Psoas muscle (tissue), 7 donors: ENCODE measurements at regions not wholly inside any gene's neighbourhood (a gene's known extent, or its start where the extent isn't known, plus 50 kb on each side); places are given as distances from the start of the nearest gene placed in this dataset.
A peak's percentile ranks its signal among the peaks of the same experiment; 100 is the strongest.

Experiments used
- ATAC-seq, 4 donors: fragments of 200-7000 bp; cut with Tn5 transposase; one replicate each; pipeline ENCODE4 v1.9.1; 2020; ENCODE audit warnings: moderate library complexity in 3 of 4, mild to moderate bottlenecking in 2 of 4
- DNase-seq, 2 donors: peaks; one replicate each; pipeline ENCODE4 v3.0.0-alpha.2; 2020
- H3K27ac ChIP-seq: fragments of 200-600 bp; one replicate; pipeline ENCODE4 v1.8.0; 2022
- H3K27me3 ChIP-seq, 3 donors: fragments of 200-600 bp in 1 of 3; one replicate each; pipeline versions ENCODE4 v1.6.1 to v1.8.0; 2013 to 2022; ENCODE audit warnings: low read length in 2 of 3, mild to moderate bottlenecking in 2 of 3, moderate library complexity in 1 of 3; ENCODE audit not compliant: insufficient read depth in 3 of 3
- H3K36me3 ChIP-seq, 2 donors: fragments of 200-600 bp in 1 of 2; one replicate each; pipeline versions ENCODE4 v1.6.1 to v1.8.0; 2013 to 2022; ENCODE audit warnings: low read depth in 1 of 2, mild to moderate bottlenecking in 1 of 2, moderate library complexity in 1 of 2; ENCODE audit not compliant: insufficient read depth in 1 of 2
- H3K4me1 ChIP-seq: fragments of 200-600 bp; one replicate; pipeline ENCODE4 v1.8.0; 2022
- H3K4me3 ChIP-seq: fragments of 200-600 bp; one replicate; pipeline ENCODE4 v1.8.0; 2022; ENCODE audit warnings: mild to moderate bottlenecking
- H3K9me3 ChIP-seq: fragments of 200-600 bp; one replicate; pipeline ENCODE4 v1.8.0; 2022
- WGBS, 3 donors: extraction: QIAGEN DNeasy Blood & Tissue Kit; methylation state at CpG; one replicate each; pipeline versions ENCODE4 v1.1.6 to v1.1.7; 2013; 5-methylcytosine and 5-hydroxymethylcytosine counted together
- intact Hi-C, 2 donors: fragments of 100-400 bp; cut with DNase I; formaldehyde crosslinking; loops; one replicate each; pipeline versions ENCODE4 v1.11.0 to v1.14.2; 2022
- TF ChIP-seq, protein P1 (sequence below): fragments of 200-600 bp; IDR thresholded peaks from one replicate; pipeline ENCODE4 v1.8.0; 2022; ENCODE audit warnings: antibody characterized with exemption
- donor health status: healthy with polysubstance abuse.
- donor health status: DM: no; HTN: no; CAD: no; lungs with moderate emphysema.
- donor health status: Bipolar disorder and iron deficiency.
- donor health status: healthy.
- donor health status: DM: yes; HTN: yes; CAD: no.
- donor health status: DM: no; HTN: no; CAD: no.
- donor health status: DM: yes; HTN: yes; CAD: no.

DNA sequence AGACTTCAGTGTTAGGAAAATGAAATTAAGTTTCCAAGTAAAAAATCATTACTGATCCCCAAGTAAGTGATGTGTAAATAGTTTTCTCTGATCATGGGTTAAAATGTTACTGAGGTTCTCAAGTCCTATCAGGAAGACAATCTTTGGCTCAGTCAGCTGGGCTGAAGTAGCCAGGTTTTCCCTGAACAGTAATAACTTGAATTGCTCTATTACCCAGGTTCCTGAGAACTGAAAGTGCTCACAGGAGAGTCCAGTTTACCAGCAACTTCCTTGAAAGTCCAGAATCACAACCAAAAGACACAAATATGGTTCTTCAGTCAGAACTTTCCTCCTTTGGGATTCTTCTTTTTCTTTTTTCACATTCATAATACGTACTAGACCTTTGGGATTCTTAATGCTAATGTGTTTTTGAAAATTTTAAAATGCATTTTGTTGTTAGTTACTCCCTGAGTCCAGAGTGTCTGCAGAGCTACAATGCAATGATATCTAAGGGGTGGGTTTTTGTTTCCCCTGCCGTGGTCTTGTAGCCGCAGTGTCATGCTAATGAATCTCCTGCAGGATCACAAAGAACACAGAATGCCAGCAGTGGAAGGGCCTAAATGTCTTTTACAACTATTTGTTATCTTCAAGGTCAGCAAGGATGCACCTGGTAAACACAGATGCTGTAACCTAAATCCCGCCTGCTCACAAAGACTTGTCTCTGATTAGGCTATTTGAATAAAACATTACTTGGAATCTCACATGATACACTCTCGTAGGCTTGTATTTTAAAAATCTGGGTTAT is 439.8 kb upstream of the NR3C2 start:
- Histone ChIP-seq H3K27me3 (peaks cover 0 to 2% (median 0%) of the 10 kb centered on the region in 3 donors), H3K27ac (no peak overlapping the region), H3K9me3 (no peaks in the 10 kb centered on the region), H3K36me3 (no peaks in the 10 kb centered on the region), H3K4me1 (no peaks in the 10 kb centered on the region), H3K4me3 (no peak overlapping the region)
- ATAC-seq (no peak), DNase-seq (no peak)
- 77 to 84% (median 84%) methylated on average over 5 of the region's 5 CpGs for WGBS, 3 donors
- intact Hi-C loops, result no loop called here
- TF ChIP-seq, protein P1, sequence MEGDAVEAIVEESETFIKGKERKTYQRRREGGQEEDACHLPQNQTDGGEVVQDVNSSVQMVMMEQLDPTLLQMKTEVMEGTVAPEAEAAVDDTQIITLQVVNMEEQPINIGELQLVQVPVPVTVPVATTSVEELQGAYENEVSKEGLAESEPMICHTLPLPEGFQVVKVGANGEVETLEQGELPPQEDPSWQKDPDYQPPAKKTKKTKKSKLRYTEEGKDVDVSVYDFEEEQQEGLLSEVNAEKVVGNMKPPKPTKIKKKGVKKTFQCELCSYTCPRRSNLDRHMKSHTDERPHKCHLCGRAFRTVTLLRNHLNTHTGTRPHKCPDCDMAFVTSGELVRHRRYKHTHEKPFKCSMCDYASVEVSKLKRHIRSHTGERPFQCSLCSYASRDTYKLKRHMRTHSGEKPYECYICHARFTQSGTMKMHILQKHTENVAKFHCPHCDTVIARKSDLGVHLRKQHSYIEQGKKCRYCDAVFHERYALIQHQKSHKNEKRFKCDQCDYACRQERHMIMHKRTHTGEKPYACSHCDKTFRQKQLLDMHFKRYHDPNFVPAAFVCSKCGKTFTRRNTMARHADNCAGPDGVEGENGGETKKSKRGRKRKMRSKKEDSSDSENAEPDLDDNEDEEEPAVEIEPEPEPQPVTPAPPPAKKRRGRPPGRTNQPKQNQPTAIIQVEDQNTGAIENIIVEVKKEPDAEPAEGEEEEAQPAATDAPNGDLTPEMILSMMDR, result no peak

DNA sequence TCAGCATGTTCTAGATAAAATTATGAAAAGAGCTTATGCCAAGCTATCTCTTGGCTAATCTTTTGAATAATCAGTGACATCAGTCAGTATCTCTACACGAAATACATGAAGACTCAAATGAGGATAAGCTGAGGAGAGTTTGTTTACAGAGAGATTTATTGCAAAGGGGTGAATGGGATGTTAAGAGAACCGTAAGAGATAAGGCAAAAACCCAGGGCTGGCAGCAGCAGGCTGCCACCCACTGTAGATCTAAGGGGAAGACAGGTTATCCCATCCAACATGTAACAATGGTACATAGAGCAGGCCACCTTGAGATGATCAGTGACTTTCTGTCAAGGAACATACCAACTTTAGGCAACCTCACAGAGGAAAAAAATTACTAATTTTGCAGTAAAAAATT is 432.1 kb upstream of the NR3C2 start:
- DNase-seq (no peak), ATAC-seq (peak in 1 of 4 donors; percentile 35)
- no peak overlapping the region for H3K27ac ChIP-seq
- H3K4me1 ChIP-seq, result no peaks in the 10 kb centered on the region
- H3K9me3 ChIP-seq, result no peaks in the 10 kb centered on the region
- 29 to 67% (median 30%) methylated on average over 2 of the region's 2 CpGs for WGBS, 3 donors
- no peak overlapping the region for H3K4me3 ChIP-seq
- TF ChIP-seq, protein P1, result no peak
- no peaks in the 10 kb centered on the region for H3K36me3 ChIP-seq
- H3K27me3 ChIP-seq, result no peaks in the 10 kb centered on the region
- intact Hi-C loops, result no loop called here

DNA sequence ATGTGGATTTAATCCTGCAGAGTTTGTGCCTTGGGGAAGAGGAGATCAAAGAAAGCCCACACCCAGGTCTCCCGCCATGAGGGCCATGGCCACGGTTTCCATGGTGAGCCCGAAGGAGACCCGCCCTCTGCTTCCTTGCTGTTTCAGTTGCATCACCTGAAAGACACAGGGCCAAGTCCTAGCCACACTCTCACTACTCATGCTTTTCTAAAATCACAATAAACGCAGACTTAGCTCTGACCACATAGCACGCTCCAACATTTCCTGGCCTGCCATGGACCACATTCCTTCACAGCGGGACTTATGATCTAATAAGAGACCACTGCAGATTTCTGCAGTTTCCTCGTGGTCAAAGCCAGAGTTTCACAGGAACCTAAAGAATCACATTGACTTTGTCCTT is 426.0 kb upstream of the NR3C2 start:
- no peak overlapping the region for H3K27ac ChIP-seq
- TF ChIP-seq, protein P1, result no peak
- no peaks in the 10 kb centered on the region for H3K27me3 ChIP-seq
- H3K36me3 ChIP-seq, result no peaks in the 10 kb centered on the region
- ATAC-seq (no peak), DNase-seq (no peak)
- no peak overlapping the region for H3K4me3 ChIP-seq
- intact Hi-C loops, result no loop called here
- H3K4me1 ChIP-seq, result no peaks in the 10 kb centered on the region
- H3K9me3 ChIP-seq, result no peaks in the 10 kb centered on the region
- WGBS, 3 donors, result 88 to 92% (median 88%) methylated on average over 8 of the region's 8 CpGs

DNA sequence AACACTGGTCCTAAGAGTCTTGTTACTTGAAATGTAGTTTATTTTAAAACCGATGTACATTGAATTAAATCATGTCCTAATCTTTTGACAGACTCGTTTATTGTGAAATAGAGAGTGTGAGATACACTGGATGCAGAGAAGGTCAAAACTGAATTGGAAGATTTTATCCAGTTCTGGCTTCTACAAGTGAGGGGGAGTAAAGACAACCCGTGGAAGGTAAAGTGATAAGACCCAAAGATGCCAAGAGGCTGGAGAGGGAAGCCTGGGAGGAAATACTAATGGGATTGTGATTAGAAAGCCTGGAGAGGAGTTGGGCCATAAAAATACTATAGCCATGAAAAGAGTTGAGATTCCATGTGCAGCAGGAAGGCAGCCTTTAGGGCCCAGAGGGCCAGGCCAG is 424.5 kb upstream of the NR3C2 start:
- intact Hi-C loops, result no loop called here
- H3K27me3 ChIP-seq, result no peaks in the 10 kb centered on the region
- H3K4me3 ChIP-seq, result no peak overlapping the region
- ATAC-seq (no peak), DNase-seq (no peak)
- H3K27ac ChIP-seq, result no peak overlapping the region
- TF ChIP-seq, protein P1, result no peak
- no peaks in the 10 kb centered on the region for H3K36me3 ChIP-seq
- H3K9me3 ChIP-seq, result no peaks in the 10 kb centered on the region
- H3K4me1 ChIP-seq, result no peaks in the 10 kb centered on the region
- WGBS, 3 donors, result 60 to 73% (median 68%) methylated on average over 3 of the region's 3 CpGs
